Stimulated activated CD4-positive, alpha-beta T cell treated with anti-CD3 and anti-CD28 coated beads, Interleukin-2, amount 100 ng/mL, for 4 hours (primary cell): ENCODE measurements at regions not wholly inside any gene's neighbourhood (a gene's known extent, or its start where the extent isn't known, plus 50 kb on each side); places are given as distances from the start of the nearest gene placed in this dataset.

ENCODE experiments used
- DNase-seq: peaks from one replicate; pipeline ENCODE4 v3.0.0-alpha.2; 2020; ENCODE audit warnings: low read depth

DNA sequence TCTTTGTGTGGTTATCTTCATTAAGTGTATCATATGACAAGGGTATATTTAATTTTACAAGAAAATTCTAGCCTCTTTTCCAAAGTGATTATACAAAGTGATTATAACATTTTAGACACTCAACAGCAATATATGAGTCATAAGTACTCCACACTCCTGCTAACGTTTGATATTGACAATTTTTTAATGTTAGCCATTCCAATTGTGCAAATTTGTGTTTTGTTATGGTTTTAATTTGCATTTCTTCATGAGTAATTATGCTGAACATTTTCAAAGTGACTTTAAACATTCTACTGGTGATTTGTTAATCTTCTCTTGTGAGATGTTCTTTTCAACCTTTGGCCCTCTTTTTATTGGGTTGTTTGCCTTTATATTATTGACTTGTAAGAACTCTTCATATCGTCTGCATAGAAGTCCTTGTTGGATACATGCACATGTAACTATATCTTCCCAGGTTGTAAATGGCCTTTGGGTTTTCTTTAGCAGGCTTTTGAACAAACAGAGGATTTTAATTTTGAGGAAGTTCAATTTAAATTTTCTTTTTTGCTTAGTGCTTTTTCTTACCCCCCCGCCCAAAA lies 771.6 kb upstream of the ZNF608 start:
- no peak for DNase-seq

DNA sequence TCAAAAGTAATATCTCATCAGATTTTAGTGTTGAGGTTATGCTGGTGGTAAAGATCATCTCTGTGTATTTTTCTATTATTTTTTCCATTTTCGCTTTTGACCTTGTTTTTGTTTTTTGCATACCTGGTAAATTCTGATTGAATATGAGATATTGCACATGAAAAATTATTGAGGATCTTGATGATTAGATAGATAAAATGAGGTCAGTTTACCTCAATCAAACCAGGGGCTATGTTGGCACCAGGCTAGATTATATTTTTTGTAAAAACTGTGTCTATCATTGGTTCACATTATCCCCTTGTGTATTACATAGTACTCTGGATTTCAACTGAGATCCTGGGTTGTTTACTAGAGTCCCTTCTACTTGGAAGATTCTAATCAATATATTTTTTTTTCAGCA lies 774.9 kb upstream of the ZNF608 start:
- no peak for DNase-seq

DNA sequence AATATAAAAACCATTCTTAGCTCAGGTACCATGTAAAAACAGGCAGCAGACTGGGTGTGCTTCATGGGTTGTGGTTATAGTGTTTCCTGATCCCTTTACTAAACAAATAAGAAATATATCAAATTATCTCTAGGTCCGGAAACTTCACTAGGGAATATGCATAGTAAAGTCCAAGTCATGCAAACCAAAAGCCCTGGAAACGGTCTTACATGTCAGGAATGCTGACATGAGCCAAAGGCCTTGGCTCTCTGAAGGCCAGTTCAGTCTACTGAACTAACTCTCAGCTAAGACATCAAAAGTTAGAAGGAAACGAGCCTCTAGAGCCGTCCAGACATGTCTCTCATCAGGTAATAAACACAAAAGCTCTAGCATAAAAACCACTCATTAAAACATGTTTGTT lies 778.9 kb upstream of the ZNF608 start:
- DNase-seq = no peak

DNA sequence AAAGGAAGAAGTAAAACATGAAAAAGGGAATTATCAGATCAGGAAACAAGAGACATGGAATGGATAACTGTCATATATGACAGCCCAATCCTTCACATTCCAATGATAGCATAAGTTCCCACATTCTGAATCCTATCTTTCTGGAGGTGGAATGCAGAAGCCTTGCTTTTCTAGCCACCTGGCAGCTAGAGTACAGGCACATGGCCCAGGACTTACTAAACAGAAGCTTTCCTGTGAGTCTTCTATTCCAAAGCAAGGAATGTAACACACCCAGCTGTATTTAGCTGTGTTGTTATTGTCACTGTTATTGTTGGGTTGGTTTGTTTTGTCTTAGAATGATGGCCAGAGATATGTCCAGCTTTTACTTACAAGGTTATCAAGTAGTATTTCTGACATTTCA lies 780.5 kb upstream of the ZNF608 start:
- DNase-seq = no peak

DNA sequence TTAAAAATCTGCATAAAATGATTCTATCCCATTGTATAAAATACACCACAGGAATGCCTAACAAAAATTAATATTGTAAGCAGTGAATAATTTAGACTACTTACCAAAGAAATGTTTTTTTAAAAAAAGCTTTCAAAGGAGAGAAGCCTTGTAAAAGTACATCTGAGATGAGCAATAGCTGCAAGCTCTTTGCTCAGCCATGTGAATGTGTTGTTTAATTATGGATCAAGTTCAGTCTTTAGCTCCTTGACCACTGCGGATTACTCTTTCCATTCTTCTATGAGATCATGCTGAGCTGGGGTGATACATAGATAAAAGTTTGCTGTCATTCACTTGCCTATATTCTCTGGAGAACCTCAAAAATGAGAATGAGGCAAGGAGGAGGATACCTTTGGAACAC lies 782.4 kb upstream of the ZNF608 start:
- DNase-seq = no peak

DNA sequence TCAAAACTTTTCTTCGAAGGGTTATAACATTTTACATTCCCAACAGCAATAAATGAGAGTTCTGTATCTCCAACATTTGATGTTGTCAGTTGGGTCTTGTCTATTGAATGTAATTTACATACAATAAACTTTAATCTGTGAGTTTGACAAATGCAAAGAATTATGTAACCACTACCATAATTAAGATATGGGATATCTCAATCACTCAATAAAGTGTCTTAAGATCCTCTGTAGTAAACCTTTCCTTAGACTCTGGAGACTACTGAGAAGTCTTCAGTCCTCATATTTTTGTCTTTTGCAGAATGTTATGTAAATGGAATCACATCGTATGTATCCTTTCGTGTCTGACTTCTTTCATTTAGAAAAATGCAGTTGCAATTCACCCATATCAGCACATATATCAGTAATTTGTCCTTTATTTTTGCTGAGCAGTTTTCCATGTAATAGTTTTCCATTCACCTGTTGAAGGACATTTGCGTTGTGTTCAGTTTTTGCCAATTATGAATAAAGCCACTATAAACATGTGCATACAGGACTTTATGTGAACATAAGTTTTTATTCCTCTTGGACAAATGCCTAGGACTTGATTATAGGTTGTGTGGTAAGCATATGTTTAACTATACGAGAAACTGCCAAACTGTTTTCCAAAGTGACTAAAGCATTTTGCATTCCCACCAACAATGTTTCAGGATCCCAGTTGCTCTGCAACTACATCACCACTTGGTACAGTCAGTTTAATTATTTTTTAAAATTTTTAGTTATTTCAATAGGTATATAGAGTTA lies 784.6 kb upstream of the ZNF608 start:
- DNase-seq = no peak

DNA sequence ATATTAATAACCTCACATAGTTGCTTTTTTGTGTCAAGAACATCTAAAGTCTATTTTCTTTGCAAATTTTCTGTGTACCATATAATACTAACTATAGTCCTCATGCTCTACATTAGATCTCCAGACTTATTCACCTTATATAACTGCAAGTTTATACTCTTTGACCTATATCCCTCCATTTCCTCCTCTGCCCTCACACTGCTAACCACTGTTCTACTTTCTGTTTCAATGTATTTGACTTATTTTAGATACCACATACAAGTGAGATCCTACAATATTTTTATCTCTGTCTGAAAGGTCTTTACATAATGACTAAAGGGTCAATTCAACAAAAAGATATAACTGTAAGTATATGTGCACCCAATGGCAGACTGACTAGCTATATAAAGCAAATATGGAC lies 789.7 kb upstream of the ZNF608 start:
- no peak for DNase-seq

DNA sequence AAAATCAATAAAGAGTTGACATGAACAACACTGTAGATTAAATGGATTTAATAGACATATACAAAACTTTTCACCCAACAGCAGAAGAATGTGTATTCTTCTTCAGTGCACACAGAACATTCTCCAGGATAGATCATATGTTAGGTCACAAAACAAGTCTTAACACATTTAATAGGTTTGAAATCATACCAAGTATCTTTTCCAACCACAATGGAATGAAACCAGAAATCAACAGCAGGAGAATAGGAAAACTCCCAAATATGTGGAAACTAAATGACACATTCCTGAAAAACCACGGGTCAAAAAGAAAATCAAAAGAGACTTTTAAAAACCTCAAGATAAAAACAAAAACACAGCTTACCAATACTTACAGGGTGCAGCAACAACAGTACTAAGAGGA lies 790.1 kb upstream of the ZNF608 start:
- DNase-seq = no peak

DNA sequence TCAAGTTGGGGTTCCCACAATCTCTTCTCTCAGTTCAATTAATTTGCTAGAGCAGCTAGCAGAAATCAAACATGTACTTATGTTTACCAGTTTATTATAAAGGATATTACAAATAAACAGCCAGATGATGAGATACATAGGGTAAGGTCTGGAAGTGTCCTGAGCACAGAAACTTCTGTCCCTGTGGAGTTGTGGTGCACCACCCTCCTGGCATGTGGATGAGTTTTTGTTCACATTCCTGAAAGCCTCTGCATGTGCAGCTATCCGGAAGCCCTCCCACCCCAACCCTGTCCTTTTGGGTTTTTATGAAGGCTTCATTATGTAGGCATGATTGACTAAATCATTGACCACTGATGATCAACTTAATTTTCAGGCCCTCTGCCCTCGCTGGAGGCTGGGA lies 791.2 kb upstream of the ZNF608 start:
- DNase-seq = no peak

DNA sequence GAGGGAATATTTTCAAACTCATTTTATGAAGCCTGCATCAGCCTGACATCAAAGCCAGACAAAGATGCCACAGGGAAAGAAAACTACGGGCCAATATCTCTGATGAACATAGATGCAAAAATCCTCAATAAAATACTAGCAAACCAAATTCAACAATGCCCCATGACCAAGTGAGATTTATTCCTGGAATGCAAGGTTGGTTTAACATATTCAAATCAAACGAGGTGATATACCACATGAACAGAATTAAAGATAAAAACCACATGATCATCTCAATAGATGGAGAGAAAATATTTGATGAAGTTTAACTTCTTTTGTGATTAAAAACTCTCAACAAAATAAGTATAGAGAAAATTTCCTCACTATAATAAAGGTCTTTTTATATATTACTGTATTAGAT lies 792.0 kb upstream of the ZNF608 start:
- DNase-seq = no peak

DNA sequence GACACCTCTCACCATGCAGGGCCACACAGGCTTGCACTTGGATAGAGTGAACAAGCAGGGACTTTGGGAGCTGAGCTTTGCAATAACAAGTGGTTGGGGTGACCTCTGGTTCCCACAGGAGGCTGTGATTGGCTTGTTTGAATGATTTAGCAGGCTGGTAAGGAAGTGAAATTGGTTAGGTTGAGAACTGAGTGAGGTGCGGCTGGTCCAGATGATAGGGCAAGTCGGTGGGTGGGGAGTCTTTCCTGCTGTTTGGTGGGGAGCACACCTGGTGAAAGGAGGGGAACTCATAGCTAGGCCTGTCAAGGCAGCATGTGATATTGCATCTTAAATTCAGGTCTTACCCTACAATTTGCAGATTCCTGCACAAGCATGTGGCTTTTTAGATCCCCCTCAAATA lies 794.6 kb upstream of the ZNF608 start:
- DNase-seq = no peak

DNA sequence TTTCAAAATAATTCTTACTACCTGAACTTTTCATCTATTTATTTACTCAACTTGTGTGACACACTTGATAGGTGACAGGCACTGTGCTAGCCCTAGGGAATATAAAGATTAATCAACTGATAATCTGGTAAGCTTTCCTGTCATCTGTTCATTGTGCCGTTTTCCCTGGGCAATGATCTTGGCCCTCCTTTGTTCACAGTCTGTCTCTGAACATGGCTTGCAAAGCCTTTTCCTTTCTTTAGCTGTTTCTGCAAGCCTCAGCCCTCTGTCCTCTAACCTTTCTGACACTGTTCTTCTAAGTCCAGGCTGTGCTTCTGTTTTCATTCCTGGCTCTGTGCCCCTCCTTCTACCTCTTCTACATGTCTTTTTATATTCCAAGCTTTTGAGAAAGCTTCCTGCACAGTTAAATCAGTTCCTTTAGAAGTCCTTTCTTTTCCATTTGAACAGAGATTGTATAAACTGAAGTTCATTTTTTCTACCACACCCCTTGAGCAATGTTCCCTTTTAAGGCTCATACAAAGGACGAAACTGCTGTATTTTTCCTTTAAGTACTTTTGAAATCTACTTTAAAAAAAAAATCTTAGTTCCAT lies 803.0 kb upstream of the ZNF608 start:
- DNase-seq = no peak

DNA sequence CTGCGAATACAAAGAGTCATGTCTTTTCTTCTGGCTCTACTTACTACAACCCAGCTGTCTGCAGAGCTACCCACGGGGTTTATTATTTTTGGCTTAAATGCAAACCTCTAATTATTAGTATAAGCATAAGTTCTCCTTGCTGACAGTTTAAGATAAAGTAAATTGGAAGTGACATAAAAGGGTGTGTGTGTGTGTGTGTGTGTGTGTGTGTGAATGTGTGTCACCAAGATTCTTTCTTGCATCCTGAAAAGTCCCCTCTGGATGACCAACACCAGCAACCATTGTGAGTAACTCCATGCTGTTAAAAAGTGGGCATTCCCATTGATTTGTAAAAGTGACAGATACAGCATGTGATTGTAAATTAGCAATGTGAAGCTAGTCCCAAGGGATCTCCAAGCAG lies 803.8 kb upstream of the ZNF608 start:
- no peak for DNase-seq

DNA sequence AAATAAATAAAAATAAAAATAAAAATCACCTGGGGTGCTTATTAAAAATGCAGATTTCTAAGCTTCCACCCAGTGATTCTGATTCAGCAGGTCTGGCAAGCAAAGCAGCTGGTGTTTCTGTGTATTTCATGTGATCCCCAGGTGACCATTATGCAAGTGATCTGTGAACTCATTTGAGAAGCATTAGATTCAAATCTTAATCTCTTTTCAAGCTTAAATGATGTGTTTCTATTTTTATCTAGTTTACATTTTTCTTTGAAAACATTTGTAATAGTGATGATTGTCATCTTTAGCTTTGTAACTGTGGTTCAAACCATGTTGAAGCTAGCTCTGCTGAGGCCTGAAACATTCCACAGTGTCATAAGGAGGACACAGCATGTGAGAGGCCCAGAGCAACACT lies 804.8 kb upstream of the ZNF608 start:
- no peak for DNase-seq

DNA sequence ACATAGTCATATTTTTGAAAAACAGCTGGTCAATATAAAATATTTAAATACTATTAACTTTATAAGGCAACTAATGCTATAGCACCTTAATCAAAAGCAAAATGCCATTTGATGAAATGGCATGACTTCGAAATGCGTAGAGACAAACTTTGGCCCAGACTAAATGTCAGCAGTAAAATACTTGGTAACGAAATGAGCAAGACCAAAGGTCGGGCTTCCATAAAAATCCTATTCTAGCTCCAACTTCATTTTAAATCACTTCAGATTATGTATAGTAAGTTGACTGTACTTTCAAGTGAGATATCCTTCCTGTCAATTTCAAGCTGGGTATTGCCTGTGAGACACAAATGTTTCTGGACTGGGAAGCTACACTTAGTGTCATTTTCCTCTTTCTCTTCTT lies 805.4 kb upstream of the ZNF608 start:
- no peak for DNase-seq

DNA sequence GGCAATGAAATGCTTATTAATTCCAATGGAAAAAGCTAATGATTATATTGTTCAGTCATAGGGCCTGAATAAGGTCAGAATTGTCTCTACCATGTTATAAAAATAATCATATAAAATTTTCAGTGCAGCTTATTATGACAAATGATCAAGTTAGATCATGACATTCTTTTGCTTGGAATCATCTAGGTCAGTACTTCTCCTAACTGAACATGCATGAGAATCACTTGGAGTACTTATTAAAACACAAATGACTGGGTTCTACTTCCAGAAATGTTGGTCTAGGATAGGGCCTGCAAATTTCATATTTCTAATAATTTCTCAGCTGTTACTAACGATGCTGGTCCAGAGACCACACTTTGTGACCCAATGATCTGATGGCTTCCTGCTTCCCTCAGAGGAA lies 806.0 kb upstream of the ZNF608 start:
- no peak for DNase-seq

DNA sequence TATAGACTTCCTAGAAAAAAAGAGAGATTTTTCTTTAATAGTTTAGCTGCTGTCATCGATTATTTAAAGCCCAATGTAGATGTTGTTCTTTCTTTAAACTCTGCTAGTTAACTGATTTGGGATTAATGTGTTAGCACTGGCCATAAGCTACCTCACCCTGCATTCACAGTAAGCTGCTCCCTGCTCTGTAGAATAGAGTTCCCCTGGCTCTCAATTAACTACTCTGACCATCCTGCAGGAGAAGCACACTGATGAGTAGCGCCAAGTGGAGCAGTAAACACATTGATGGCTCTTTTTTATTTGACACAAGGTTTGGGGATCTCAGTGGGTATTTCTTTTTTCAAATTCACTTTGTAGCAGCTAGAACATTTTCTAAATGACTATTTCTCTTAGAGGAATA lies 807.9 kb upstream of the ZNF608 start:
- DNase-seq = no peak

DNA sequence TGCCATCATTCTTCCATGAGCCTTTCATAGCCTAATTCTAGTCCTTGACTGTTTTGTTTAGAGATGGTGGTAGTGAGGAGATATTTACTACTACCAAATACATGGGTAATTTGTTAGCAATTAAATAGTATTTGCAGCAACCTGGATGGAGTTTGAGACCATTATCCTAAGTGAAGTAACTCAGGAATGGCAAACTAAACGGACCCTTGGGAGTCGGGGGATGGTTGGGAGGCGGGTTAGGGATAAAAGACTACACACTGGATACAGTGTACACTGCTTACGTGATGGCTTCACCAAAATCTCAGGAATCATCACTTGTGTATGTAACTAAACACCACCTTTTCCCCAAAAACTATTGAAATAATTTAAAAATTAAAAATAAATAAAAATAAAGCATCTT lies 809.2 kb upstream of the ZNF608 start:
- no peak for DNase-seq

DNA sequence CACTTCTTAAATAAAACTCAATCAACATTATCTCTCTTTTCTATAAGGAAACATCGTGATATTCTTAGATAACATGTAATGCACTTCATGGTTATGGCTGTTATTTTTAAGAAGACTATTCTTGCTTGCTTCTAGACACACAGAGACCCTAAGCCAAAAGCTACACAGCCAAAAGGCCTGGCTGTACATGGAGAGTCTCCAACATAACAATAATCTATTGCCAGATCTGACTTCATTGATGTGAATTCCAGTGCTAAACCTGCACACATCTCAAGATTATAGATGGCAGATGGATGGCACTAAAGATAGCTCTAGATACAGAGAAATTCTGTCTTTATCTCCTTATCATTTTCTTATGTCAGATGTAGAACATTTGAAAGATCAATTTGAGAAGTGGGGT lies 811.6 kb upstream of the ZNF608 start:
- no peak for DNase-seq

DNA sequence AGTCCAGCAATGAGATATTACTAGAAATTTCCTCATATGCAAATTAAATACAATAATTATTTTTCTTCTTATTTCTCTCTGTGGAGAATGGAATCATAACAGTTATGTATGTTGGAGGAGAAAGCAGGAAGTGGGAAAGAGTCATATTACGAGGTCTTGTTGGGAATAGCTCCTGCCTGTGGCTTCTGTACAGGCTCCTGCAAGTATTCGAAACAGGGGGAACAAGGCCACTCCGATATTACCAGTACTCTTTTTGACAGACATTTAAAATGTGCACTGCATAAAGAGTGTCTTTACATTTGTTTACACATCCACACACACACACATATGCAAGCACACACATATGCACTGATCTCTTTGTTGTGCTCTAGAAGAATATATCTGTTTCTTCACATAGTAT lies 812.0 kb upstream of the ZNF608 start:
- no peak for DNase-seq

DNA sequence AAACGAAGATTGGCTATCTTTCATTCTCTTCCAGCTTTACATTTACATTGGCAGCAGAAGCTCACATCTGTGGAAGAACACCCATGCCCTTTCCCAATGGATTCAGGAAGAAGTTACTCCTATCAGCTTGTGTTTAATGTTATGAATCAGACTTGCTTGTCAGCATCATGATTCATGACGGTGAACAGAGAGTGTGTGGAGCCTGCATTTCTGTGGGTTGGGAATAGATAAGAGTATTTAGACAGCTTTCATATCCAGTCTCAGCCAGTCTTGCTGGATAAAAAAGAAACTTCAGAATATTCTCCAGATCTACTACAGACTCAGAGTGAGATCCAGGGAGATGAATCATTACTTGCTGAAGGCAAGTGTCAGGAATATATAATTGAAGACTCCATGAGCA lies 812.9 kb upstream of the ZNF608 start:
- no peak for DNase-seq

DNA sequence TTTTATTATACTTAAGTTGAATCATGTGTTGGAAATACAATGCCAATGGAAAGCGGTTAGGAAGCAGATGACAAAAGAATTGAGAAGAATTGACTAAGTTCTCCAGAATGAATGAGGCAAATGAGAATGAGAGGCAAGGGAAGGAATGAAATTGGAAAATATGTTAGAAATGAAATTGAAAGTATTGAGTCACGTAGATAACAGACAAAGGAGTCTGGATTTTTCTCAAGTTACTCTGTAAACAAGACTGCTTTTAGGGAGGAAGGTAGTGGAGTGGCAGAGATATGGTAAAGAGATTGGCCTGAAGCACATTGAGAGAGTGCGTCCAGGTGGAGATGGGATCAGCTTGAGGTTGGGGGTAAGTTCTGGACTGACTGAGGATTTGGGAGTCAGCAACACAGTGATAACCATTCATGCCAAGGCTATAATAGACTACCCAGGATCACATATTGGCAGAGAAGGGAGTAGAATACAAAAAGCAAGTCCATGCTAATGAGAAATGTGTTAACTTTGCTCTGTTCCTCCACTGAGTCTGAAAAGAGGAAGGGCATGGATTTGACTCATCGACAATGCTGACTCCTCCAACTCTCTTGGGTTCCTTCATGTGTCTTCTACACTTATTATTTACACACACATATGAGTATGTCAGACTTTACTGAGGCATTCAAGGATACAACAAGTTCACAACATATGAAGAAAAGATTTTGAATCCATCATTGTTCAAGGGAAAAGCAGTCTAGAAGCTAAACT lies 814.2 kb upstream of the ZNF608 start:
- no peak for DNase-seq

DNA sequence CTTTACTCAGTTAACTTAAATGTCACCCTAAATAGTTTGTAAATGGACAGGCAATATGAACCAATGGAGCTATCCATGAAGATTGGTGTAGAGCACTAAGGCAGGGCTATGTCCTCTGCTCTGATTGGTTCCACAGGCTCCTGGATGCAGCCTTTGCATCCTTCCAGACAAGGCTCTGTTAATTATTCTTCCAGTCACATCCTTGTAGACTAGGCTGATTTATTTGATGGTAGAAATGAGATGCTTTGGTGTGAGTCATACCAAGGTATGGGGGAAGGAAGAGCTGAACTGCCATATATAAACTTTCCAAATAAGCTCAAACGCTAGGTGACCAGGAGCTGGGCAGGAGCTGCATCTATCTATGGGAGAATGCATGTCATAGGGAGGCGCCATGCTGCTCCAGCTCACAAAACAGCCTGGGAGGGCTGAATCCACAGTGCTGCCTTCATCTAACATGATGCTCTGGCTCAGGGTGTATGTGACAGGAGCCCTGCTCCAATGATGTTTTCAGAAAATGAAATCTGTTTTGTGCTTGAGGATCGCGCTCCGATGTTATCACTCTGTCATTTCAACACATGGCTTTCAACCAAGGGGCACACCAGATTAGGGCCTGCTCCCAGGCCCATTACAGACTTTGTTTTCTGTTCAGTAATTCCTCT lies 818.0 kb upstream of the ZNF608 start:
- no peak for DNase-seq
